H9 (cell line): ENCODE measurements at regions not wholly inside any gene's neighbourhood (a gene's known extent, or its start where the extent isn't known, plus 50 kb on each side); places are given as distances from the start of the nearest gene placed in this dataset.

Experiments
- DNase-seq: peaks from one replicate; pipeline ENCODE4 v3.0.0-alpha.2; 2017
- H2AFZ ChIP-seq: one replicate; pipeline ENCODE4 v1.6.1; 2013; ENCODE audit warnings: mild to moderate bottlenecking, low read length, control low read depth, moderate library complexity
- H2AK5ac ChIP-seq: 2 replicates; pipeline ENCODE4 v1.6.1; 2013; ENCODE audit warnings: low read length, control low read depth, mixed read lengths; ENCODE audit not compliant: insufficient read length
- H2BK120ac ChIP-seq: one replicate; pipeline ENCODE4 v1.6.1; 2013; ENCODE audit warnings: low read depth, mild to moderate bottlenecking, low read length, control low read depth, inconsistent platforms; ENCODE audit not compliant: poor library complexity, severe bottlenecking
- H2BK12ac ChIP-seq: 2 replicates; pipeline ENCODE4 v1.6.1; 2013; ENCODE audit warnings: low read length, control low read depth, mixed read lengths, low read depth; ENCODE audit not compliant: insufficient read length
- H2BK15ac ChIP-seq: 2 replicates; pipeline ENCODE4 v1.6.1; 2013; ENCODE audit warnings: low read depth, low read length, control low read depth
- H2BK20ac ChIP-seq: one replicate; pipeline ENCODE4 v1.6.1; 2013; ENCODE audit warnings: low read depth, mild to moderate bottlenecking, low read length, control low read depth, inconsistent platforms; ENCODE audit not compliant: poor library complexity, severe bottlenecking
- H2BK5ac ChIP-seq: 2 replicates; pipeline ENCODE4 v1.6.1; 2013; ENCODE audit warnings: low read length, control low read depth, mixed read lengths; ENCODE audit not compliant: insufficient read length
- H3K14ac ChIP-seq: 2 replicates; pipeline ENCODE4 v1.6.1; 2013; ENCODE audit warnings: low read length, control low read depth; ENCODE audit not compliant: insufficient read depth
- H3K18ac ChIP-seq: 2 replicates; pipeline ENCODE4 v1.6.1; 2013; ENCODE audit warnings: low read depth, mild to moderate bottlenecking, mixed read lengths, low read length, control low read depth; ENCODE audit not compliant: insufficient read length
- H3K23ac ChIP-seq: 2 replicates; pipeline ENCODE4 v1.6.1; 2013; ENCODE audit warnings: low read length, control low read depth, mixed read lengths, low read depth; ENCODE audit not compliant: insufficient read length
- H3K23me2 ChIP-seq: 2 replicates; pipeline ENCODE4 v1.6.1; 2013; ENCODE audit warnings: low read depth, mild to moderate bottlenecking, mixed read lengths, low read length, control low read depth; ENCODE audit not compliant: insufficient read length, poor library complexity, severe bottlenecking
- H3K27ac ChIP-seq: 2 replicates; pipeline ENCODE4 v1.5.1; 2013; ENCODE audit warnings: low read length, control low read depth, mixed read lengths, low read depth; ENCODE audit not compliant: insufficient read length
- H3K27me3 ChIP-seq: 2 replicates; pipeline ENCODE4 v1.6.1; 2013; ENCODE audit warnings: low read length, control low read depth, inconsistent platforms; ENCODE audit not compliant: insufficient read depth
- H3K4ac ChIP-seq: 2 replicates; pipeline ENCODE4 v1.6.1; 2013; ENCODE audit warnings: low read depth, mild to moderate bottlenecking, control low read depth, inconsistent platforms, low read length, moderate library complexity
- H3K4me1 ChIP-seq: 2 replicates; pipeline ENCODE4 v1.6.1; 2013; ENCODE audit warnings: low read length, control low read depth, inconsistent platforms; ENCODE audit not compliant: insufficient read depth
- H3K4me2 ChIP-seq: 2 replicates; pipeline ENCODE4 v1.6.1; 2013; ENCODE audit warnings: low read length, control low read depth, mixed read lengths; ENCODE audit not compliant: insufficient read length, insufficient read depth
- H3K56ac ChIP-seq: 2 replicates; pipeline ENCODE4 v1.6.1; 2013; ENCODE audit warnings: low read depth, mild to moderate bottlenecking, mixed read lengths, low read length, control low read depth; ENCODE audit not compliant: insufficient read length
- H3K79me1 ChIP-seq: 2 replicates; pipeline ENCODE4 v1.6.1; 2013; ENCODE audit warnings: low read depth, mild to moderate bottlenecking, moderate library complexity, low read length, control low read depth, inconsistent platforms; ENCODE audit not compliant: insufficient read depth, poor library complexity, severe bottlenecking
- H3K79me2 ChIP-seq: 2 replicates; pipeline ENCODE4 v1.6.1; 2013; ENCODE audit warnings: low read length, control low read depth, inconsistent platforms; ENCODE audit not compliant: insufficient read depth
- H3K9ac ChIP-seq: 2 replicates; pipeline ENCODE4 v1.6.1; 2013; ENCODE audit warnings: low read length, control low read depth, mixed read lengths; ENCODE audit not compliant: insufficient read length; ENCODE audit errors: extremely low read depth
- H3K9me3 ChIP-seq: one replicate; pipeline ENCODE4 v1.6.1; 2013; ENCODE audit warnings: low read depth, low read length, inconsistent platforms; ENCODE audit not compliant: control insufficient read depth
- H3T11ph ChIP-seq: one replicate; pipeline ENCODE4 v1.6.1; 2013; ENCODE audit warnings: mild to moderate bottlenecking, low read length, control low read depth, inconsistent platforms
- H4K20me1 ChIP-seq: one replicate; pipeline ENCODE4 v1.6.1; 2013; ENCODE audit not compliant: control insufficient read depth, insufficient read length, insufficient read depth
- H4K5ac ChIP-seq: 2 replicates; pipeline ENCODE4 v1.6.1; 2013; ENCODE audit warnings: low read depth, mild to moderate bottlenecking, mixed read lengths, low read length, control low read depth; ENCODE audit not compliant: insufficient read length
- H4K8ac ChIP-seq: replicated peaks from 2 replicates; pipeline ENCODE4 v1.6.1; 2013; ENCODE audit warnings: low read length, control low read depth, mixed read lengths, low read depth; ENCODE audit not compliant: insufficient read length
- H4K91ac ChIP-seq: 2 replicates; pipeline ENCODE4 v1.6.1; 2013; ENCODE audit warnings: low read depth, mild to moderate bottlenecking, moderate library complexity, mixed read lengths, low read length, control low read depth; ENCODE audit not compliant: insufficient read length
- H3K27ac Mint-ChIP-seq, 3 experiments: 2 replicates in 2 of 3; 3 replicates in 1 of 3; pipeline ENCODE4 v1.8.0; 2020 to 2021; ENCODE audit warnings: mixed read lengths in 3 of 3, mild to moderate bottlenecking in 1 of 3, moderate library complexity in 1 of 3
- H3K27me3 Mint-ChIP-seq: 2 replicates; pipeline ENCODE4 v1.8.0; 2021; ENCODE audit warnings: low read depth, mild to moderate bottlenecking, moderate library complexity, mixed read lengths
- H3K36me3 Mint-ChIP-seq, 3 experiments: 2 replicates in 2 of 3; 3 replicates in 1 of 3; pipeline ENCODE4 v1.8.0; 2020 to 2021; ENCODE audit warnings: low read depth in 3 of 3, mixed read lengths in 3 of 3; ENCODE audit not compliant: insufficient read depth in 1 of 3
- H3K4me1 Mint-ChIP-seq, 2 experiments: 2 replicates each; pipeline ENCODE4 v1.8.0; 2020; ENCODE audit warnings: mixed read lengths in 2 of 2
- H3K4me3 Mint-ChIP-seq, 2 experiments: 2 replicates in 1 of 2; 3 replicates in 1 of 2; pipeline ENCODE4 v1.8.0; 2020 to 2021; ENCODE audit warnings: mild to moderate bottlenecking in 2 of 2, mixed read lengths in 2 of 2, moderate library complexity in 1 of 2
- H3K9me3 Mint-ChIP-seq, 2 experiments: 2 replicates in 1 of 2; 3 replicates in 1 of 2; pipeline ENCODE4 v1.8.0; 2020; ENCODE audit warnings: mild to moderate bottlenecking in 2 of 2, mixed read lengths in 2 of 2, moderate library complexity in 1 of 2
- CTCF ChIP-seq: fragments of 200-600 bp; sonication (generic); conservative IDR thresholded peaks from 3 replicates; pipeline ENCODE4 v1.8.0; 2021; ENCODE audit warnings: antibody characterized with exemption, mild to moderate bottlenecking
- WGBS: extraction: QIAGEN DNeasy Blood & Tissue Kit; methylation state at CpG from one replicate; pipeline ENCODE4 v1.1.7; 2013; ENCODE audit warnings: missing lambda C conversion rate, low lambda C conversion rate, mixed read lengths; ENCODE audit not compliant: insufficient read length; ENCODE audit errors: extremely low coverage; 5-methylcytosine and 5-hydroxymethylcytosine counted together

GRCh38 chr6:4370066-4370465 is 234.7 kb upstream of the ECI2 start:
- Mint-ChIP-seq H3K4me3 (no peak overlapping the region), H3K36me3 (peaks cover 0 to 2% (median 0%) of the 10 kb centered on the region in 3 experiments; a peak in 2 of 7 replicates), H3K9me3 (peaks cover 0 to 6% of the 10 kb centered on the region in 2 experiments; a peak in 1 of 5 replicates), H3K27ac (no peak overlapping the region), H3K4me1 (peaks cover 6 to 7% of the 10 kb centered on the region in 2 experiments; a peak in 3 of 4 replicates), H3K27me3 (peaks cover 23% of the 10 kb centered on the region)
- Histone ChIP-seq H3K56ac (no peak overlapping the region), H3K23ac (no peak overlapping the region), H2BK5ac (no peak overlapping the region), H4K20me1 (no peaks in the 10 kb centered on the region), H3K27me3 (no peaks in the 10 kb centered on the region), H4K5ac (no peak overlapping the region), H3K18ac (no peak overlapping the region), H2AK5ac (no peak overlapping the region), H3K4me1 (no peaks in the 10 kb centered on the region), H3K9me3 (no peaks in the 10 kb centered on the region), H2BK12ac (no peak overlapping the region), H2BK120ac (no peak overlapping the region), H3K4me2 (no peak overlapping the region), H2AFZ (no peak overlapping the region), H3K9ac (no peak overlapping the region), H3K23me2 (no peaks in the 10 kb centered on the region), H4K8ac (no peak overlapping the region), H3K79me2 (no peaks in the 10 kb centered on the region), H2BK15ac (no peak overlapping the region), H3K79me1 (no peaks in the 10 kb centered on the region), H3T11ph (no peak overlapping the region), H3K14ac (no peak overlapping the region), H3K4ac (no peak overlapping the region), H2BK20ac (no peak overlapping the region), H3K27ac (no peak overlapping the region), H4K91ac (no peak overlapping the region)
- DNase-seq = no peak
- WGBS = no CpG with 5 or more reads among the region's 3 CpGs
- TF ChIP-seq CTCF = no peak
